Kidney (tissue), 13 donors: ENCODE measurements at regions not wholly inside any gene's neighbourhood (a gene's known extent, or its start where the extent isn't known, plus 50 kb on each side); places are given as distances from the start of the nearest gene placed in this dataset.
A peak's percentile ranks its signal among the peaks of the same experiment; 100 is the strongest.

Experiments used
- DNase-seq, 5 donors: peaks; one replicate each; pipeline ENCODE4 v3.0.0-alpha.2; 2013 to 2020
- FAIRE-seq: peaks from 2 replicates; lab custom pipeline; 2012; peaks lifted over from hg19 to GRCh38; lab: Jason Lieb, UNC
- H3K27ac ChIP-seq, 2 donors: one replicate each; pipeline ENCODE4 v1.7.0; 2013; ENCODE audit warnings: low read depth in 2 of 2, low read length in 2 of 2, inconsistent platforms in 1 of 2
- H3K27me3 ChIP-seq: one replicate; pipeline ENCODE4 v1.7.1; 2013; ENCODE audit warnings: low read length, inconsistent platforms; ENCODE audit not compliant: control insufficient read depth, insufficient read depth
- H3K36me3 ChIP-seq, 3 donors: one replicate each; pipeline versions ENCODE4 v1.7.0 to v1.7.1; 2013; ENCODE audit warnings: low read length in 3 of 3, control low read depth in 1 of 3, inconsistent platforms in 1 of 3; ENCODE audit not compliant: insufficient read depth in 3 of 3, control insufficient read depth in 2 of 3
- H3K4me1 ChIP-seq, 3 donors: one replicate each; pipeline versions ENCODE4 v1.7.0 to v1.7.1; 2013; ENCODE audit warnings: low read length in 3 of 3, inconsistent platforms in 1 of 3, low read depth in 1 of 3; ENCODE audit not compliant: control insufficient read depth in 2 of 3, insufficient read depth in 2 of 3
- H3K4me3 ChIP-seq, 3 donors: one replicate each; pipeline versions ENCODE4 v1.7.0 to v1.8.1; 2013; ENCODE audit warnings: low read length in 3 of 3, control low read depth in 1 of 3, inconsistent platforms in 1 of 3
- H3K9ac ChIP-seq, 3 donors: one replicate each; pipeline versions ENCODE4 v1.7.0 to v1.7.1; 2013; ENCODE audit warnings: low read length in 3 of 3, control low read depth in 1 of 3, inconsistent platforms in 1 of 3
- H3K9me3 ChIP-seq, 3 donors: one replicate each; pipeline versions ENCODE4 v1.7.0 to v1.7.1; 2013; ENCODE audit warnings: low read length in 3 of 3, control low read depth in 1 of 3, inconsistent platforms in 1 of 3; ENCODE audit not compliant: control insufficient read depth in 2 of 3, insufficient read depth in 1 of 3
- intact Hi-C: fragments of 100-400 bp; cut with DNase I; formaldehyde crosslinking; loops from one replicate; pipeline ENCODE4 v1.11.1; 2022
- TF ChIP-seq, protein P1 (sequence below): IDR thresholded peaks from 3 replicates; pipeline ENCODE4 v1.5.1; 2012; ENCODE audit warnings: mild to moderate bottlenecking, moderate library complexity, borderline replicate concordance; ENCODE audit not compliant: insufficient read depth; ENCODE audit errors: extremely low read depth
- donor health status: control.
- donor health status: control.
- donor health status: control.
- donor health status: control.
- donor health status: control.
- donor health status: DM: yes; HTN: yes; CAD: no.
- donor health status: Normal renal cell carcinoma (clear cell type).

DNA sequence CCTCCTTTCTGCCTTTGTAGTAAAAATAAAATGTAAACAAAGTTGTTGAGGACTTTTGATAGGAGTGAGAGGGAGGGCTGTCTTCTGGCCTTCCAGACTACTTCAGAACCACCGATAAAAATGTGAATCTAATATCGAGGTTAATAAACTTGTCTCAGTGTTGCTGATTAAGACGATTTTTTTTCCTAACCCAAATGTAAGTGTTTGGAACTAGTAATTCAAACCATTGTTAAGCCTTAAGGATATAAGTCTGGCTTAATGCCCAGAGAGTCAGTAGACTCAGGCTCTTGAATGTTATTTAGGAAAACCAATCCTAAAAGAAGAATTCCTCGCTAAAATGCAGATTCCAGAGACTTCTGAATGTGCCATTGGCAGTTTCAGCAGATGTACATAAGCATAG is 356.9 kb downstream of the SIPA1L2 start:
- TF ChIP-seq, protein P1, sequence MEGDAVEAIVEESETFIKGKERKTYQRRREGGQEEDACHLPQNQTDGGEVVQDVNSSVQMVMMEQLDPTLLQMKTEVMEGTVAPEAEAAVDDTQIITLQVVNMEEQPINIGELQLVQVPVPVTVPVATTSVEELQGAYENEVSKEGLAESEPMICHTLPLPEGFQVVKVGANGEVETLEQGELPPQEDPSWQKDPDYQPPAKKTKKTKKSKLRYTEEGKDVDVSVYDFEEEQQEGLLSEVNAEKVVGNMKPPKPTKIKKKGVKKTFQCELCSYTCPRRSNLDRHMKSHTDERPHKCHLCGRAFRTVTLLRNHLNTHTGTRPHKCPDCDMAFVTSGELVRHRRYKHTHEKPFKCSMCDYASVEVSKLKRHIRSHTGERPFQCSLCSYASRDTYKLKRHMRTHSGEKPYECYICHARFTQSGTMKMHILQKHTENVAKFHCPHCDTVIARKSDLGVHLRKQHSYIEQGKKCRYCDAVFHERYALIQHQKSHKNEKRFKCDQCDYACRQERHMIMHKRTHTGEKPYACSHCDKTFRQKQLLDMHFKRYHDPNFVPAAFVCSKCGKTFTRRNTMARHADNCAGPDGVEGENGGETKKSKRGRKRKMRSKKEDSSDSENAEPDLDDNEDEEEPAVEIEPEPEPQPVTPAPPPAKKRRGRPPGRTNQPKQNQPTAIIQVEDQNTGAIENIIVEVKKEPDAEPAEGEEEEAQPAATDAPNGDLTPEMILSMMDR = no peak
- H3K9ac ChIP-seq = no peak overlapping the region
- peak in 1 of 5 donors; percentile 31 for DNase-seq

DNA sequence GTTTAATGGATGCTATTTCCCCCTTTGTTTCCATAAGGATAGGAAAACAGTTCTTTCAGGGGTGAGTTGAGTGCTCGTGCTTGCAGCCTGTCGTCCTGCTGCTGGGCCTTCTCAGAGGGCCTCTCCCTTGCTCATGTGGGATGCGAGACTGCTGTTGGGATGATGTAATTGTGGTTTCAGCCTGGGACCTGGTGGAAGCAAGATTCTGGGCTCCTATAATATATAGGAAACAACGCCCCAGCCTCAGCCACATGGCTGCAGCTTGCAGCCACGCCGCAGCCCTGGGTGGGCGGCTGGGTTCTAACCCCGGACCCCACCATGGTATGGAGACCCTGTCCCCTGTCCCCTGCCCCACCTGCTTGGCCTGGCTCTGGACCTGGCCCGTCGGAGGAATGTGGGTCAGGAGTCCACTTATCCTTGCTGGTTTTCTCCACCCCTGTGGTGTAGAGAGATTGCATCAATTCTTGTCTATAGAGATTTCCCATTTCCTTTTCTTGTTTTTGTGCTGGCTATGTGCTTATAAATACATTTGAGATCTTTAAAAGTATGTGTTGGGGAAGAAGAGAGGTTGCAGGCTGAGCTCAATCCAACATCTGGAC is 357.8 kb downstream of the SIPA1L2 start:
- TF ChIP-seq, protein P1 = no peak
- Histone ChIP-seq H3K4me3 (no peak overlapping the region), H3K9me3 (no peaks in the 10 kb centered on the region), H3K27ac (no peak overlapping the region), H3K4me1 (no peaks in the 10 kb centered on the region), H3K36me3 (no peaks in the 10 kb centered on the region), H3K27me3 (no peaks in the 10 kb centered on the region), H3K9ac (no peak overlapping the region)
- DNase-seq (peak in 1 of 5 donors; percentile 55), FAIRE-seq (no peak)
- intact Hi-C loops = no loop called here

More for the DNA sequence above, 356.9 kb downstream of the SIPA1L2 start:
- no peaks in the 10 kb centered on the region for H3K27me3 ChIP-seq
- no peaks in the 10 kb centered on the region for H3K4me1 ChIP-seq
- no peak for FAIRE-seq
- no peaks in the 10 kb centered on the region for H3K36me3 ChIP-seq
- H3K9me3 ChIP-seq = no peaks in the 10 kb centered on the region
- intact Hi-C loops = no loop called here
- no peak overlapping the region for H3K27ac ChIP-seq
- no peak overlapping the region for H3K4me3 ChIP-seq

DNA sequence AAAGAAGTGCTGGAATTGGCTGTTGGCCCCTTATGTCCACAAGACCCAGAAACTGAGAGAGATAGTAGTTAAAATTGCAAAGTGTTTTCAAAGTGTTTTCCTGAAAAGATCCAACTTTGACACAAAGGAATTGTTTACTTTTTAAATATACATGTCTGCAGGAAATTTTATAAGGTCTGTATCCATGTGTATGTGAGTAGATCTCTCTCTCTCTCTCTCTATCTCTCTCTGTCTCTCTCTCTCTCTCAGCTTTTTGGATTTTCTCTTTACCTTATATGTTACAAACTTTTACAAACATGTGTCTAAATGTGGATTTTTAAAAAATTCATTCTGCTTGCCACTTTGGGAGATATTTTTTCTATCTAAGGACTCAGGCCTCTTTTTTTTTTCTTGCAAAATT is 358.6 kb downstream of the SIPA1L2 start:
- no peaks in the 10 kb centered on the region for H3K9me3 ChIP-seq
- H3K4me1 ChIP-seq = no peaks in the 10 kb centered on the region
- FAIRE-seq = no peak
- DNase-seq = no peak
- H3K27ac ChIP-seq = no peak overlapping the region
- H3K36me3 ChIP-seq = no peaks in the 10 kb centered on the region
- no peaks in the 10 kb centered on the region for H3K27me3 ChIP-seq
- TF ChIP-seq, protein P1 = no peak
- intact Hi-C loops = no loop called here
- H3K4me3 ChIP-seq = no peak overlapping the region
- H3K9ac ChIP-seq = no peak overlapping the region

DNA sequence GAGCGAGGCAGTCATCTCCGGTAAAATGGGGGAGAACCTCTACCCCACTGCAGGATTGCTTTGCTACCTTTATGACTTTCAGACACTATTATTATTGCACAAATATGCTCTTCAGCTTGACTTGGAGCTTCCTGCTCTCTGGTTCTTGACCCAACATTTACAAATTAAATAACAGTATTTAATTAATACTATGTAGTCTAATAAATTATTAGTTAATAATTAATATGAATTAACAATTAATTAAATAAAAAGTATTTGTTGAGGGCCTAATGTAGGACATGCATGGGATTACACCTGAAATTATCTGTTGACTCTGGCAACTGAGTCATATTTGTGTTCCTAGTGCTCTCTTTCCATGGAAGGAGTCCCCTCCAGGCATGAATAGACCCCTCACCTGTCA is 359.9 kb downstream of the SIPA1L2 start:
- H3K9me3 ChIP-seq = no peaks in the 10 kb centered on the region
- intact Hi-C loops = no loop called here
- TF ChIP-seq, protein P1 = no peak
- H3K27me3 ChIP-seq = no peaks in the 10 kb centered on the region
- H3K9ac ChIP-seq = no peak overlapping the region
- H3K27ac ChIP-seq = no peak overlapping the region
- no peaks in the 10 kb centered on the region for H3K36me3 ChIP-seq
- FAIRE-seq (no peak), DNase-seq (no peak)
- no peaks in the 10 kb centered on the region for H3K4me1 ChIP-seq
- no peak overlapping the region for H3K4me3 ChIP-seq
